Neuronal stem cell (in vitro differentiated cells): ENCODE measurements at regions not wholly inside any gene's neighbourhood (a gene's known extent, or its start where the extent isn't known, plus 50 kb on each side); places are given as distances from the start of the nearest gene placed in this dataset.

Experiments used
- DNase-seq: peaks from one replicate; pipeline ENCODE4 v3.0.0-alpha.2; 2013; ENCODE audit warnings: low spot score
- H2AFZ ChIP-seq: one replicate; pipeline ENCODE4 v1.6.1; 2013; ENCODE audit warnings: mild to moderate bottlenecking, low read length, inconsistent platforms
- H2AK5ac ChIP-seq: 2 replicates; pipeline ENCODE4 v1.6.1; 2013; ENCODE audit warnings: low read depth, mild to moderate bottlenecking, inconsistent platforms, low read length, moderate library complexity, mixed read lengths
- H2BK120ac ChIP-seq: 2 replicates; pipeline ENCODE4 v1.6.1; 2013; ENCODE audit warnings: low read depth, mild to moderate bottlenecking, inconsistent platforms, low read length, moderate library complexity, mixed read lengths
- H2BK12ac ChIP-seq: one replicate; pipeline ENCODE4 v1.6.1; 2013; ENCODE audit warnings: low read length, inconsistent platforms
- H2BK15ac ChIP-seq: 2 replicates; pipeline ENCODE4 v1.6.1; 2013; ENCODE audit warnings: mild to moderate bottlenecking, low read length, inconsistent platforms, mixed read lengths
- H2BK5ac ChIP-seq: one replicate; pipeline ENCODE4 v1.6.1; 2013; ENCODE audit warnings: inconsistent platforms, mild to moderate bottlenecking, low read length, moderate library complexity
- H3K14ac ChIP-seq: one replicate; pipeline ENCODE4 v1.6.1; 2013; ENCODE audit warnings: low read length, inconsistent platforms
- H3K18ac ChIP-seq: 2 replicates; pipeline ENCODE4 v1.6.1; 2013; ENCODE audit warnings: low read length, inconsistent platforms
- H3K23ac ChIP-seq: 2 replicates; pipeline ENCODE4 v1.6.1; 2013; ENCODE audit warnings: low read depth, mild to moderate bottlenecking, mixed read lengths, low read length, inconsistent platforms; ENCODE audit not compliant: poor library complexity
- H3K27ac ChIP-seq: replicated peaks from 3 replicates; pipeline ENCODE4 v1.5.1; 2013; ENCODE audit warnings: low read length, inconsistent platforms
- H3K27me3 ChIP-seq, 3 experiments: 2 replicates each; pipeline ENCODE4 v1.6.1; 2013; ENCODE audit warnings: low read length in 3 of 3, mild to moderate bottlenecking in 2 of 3, inconsistent platforms in 1 of 3, low read depth in 1 of 3, mixed read lengths in 1 of 3, moderate library complexity in 1 of 3; ENCODE audit not compliant: control insufficient read depth in 3 of 3, insufficient read depth in 3 of 3
- H3K36me3 ChIP-seq, 2 donors: replicated peaks in 1 of 2; 2 replicates each; pipeline ENCODE4 v1.6.1; 2013; ENCODE audit warnings: low read length in 2 of 2; ENCODE audit not compliant: control insufficient read depth in 2 of 2, insufficient read depth in 2 of 2
- H3K4ac ChIP-seq: 2 replicates; pipeline ENCODE4 v1.6.1; 2013; ENCODE audit warnings: inconsistent platforms, mild to moderate bottlenecking, low read length, moderate library complexity
- H3K4me1 ChIP-seq, 2 donors: 1 replicate in 1 of 2; 2 replicates in 1 of 2; pipeline ENCODE4 v1.6.1; 2013; ENCODE audit warnings: low read length in 2 of 2, low read depth in 1 of 2; ENCODE audit not compliant: control insufficient read depth in 2 of 2, insufficient read depth in 1 of 2
- H3K4me2 ChIP-seq: one replicate; pipeline ENCODE4 v1.6.1; 2013; ENCODE audit warnings: mild to moderate bottlenecking, low read length, inconsistent platforms; ENCODE audit not compliant: insufficient read depth, poor library complexity, severe bottlenecking
- H3K4me3 ChIP-seq, 2 donors: 2 replicates each; pipeline ENCODE4 v1.5.1; 2013; ENCODE audit warnings: low read length in 2 of 2, mild to moderate bottlenecking in 2 of 2, inconsistent platforms in 1 of 2, moderate library complexity in 1 of 2
- H3K79me1 ChIP-seq: one replicate; pipeline ENCODE4 v1.6.1; 2013; ENCODE audit warnings: low read depth, mild to moderate bottlenecking, inconsistent platforms, low read length, moderate library complexity
- H3K9ac ChIP-seq: one replicate; pipeline ENCODE4 v1.6.1; 2013; ENCODE audit warnings: mild to moderate bottlenecking, low read depth, low read length, inconsistent platforms; ENCODE audit not compliant: poor library complexity
- H3K9me3 ChIP-seq, 2 donors: replicated peaks in 1 of 2; 2 replicates each; pipeline versions ENCODE3 to v1.6.1; 2013; ENCODE audit warnings: low read length in 2 of 2, mild to moderate bottlenecking in 2 of 2, inconsistent platforms in 1 of 2, low read depth in 1 of 2, mixed read lengths in 1 of 2, moderate library complexity in 1 of 2; ENCODE audit not compliant: control insufficient read depth in 2 of 2, insufficient read depth in 1 of 2
- H4K8ac ChIP-seq: one replicate; pipeline ENCODE4 v1.6.1; 2013; ENCODE audit warnings: low read depth, mild to moderate bottlenecking, inconsistent platforms, low read length, moderate library complexity
- H4K91ac ChIP-seq: one replicate; pipeline ENCODE4 v1.6.1; 2013; ENCODE audit warnings: low read length, low read depth, mild to moderate bottlenecking, inconsistent platforms; ENCODE audit not compliant: poor library complexity
- WGBS, 2 donors: extraction: QIAGEN DNeasy Blood & Tissue Kit; methylation state at CpG; one replicate each; pipeline ENCODE4 v1.1.7; 2013; ENCODE audit warnings: missing lambda C conversion rate in 2 of 2, mixed read lengths in 1 of 2; ENCODE audit not compliant: insufficient read length in 2 of 2, insufficient replicate concordance in 1 of 2; ENCODE audit errors: extremely low coverage in 2 of 2; 5-methylcytosine and 5-hydroxymethylcytosine counted together

DNA sequence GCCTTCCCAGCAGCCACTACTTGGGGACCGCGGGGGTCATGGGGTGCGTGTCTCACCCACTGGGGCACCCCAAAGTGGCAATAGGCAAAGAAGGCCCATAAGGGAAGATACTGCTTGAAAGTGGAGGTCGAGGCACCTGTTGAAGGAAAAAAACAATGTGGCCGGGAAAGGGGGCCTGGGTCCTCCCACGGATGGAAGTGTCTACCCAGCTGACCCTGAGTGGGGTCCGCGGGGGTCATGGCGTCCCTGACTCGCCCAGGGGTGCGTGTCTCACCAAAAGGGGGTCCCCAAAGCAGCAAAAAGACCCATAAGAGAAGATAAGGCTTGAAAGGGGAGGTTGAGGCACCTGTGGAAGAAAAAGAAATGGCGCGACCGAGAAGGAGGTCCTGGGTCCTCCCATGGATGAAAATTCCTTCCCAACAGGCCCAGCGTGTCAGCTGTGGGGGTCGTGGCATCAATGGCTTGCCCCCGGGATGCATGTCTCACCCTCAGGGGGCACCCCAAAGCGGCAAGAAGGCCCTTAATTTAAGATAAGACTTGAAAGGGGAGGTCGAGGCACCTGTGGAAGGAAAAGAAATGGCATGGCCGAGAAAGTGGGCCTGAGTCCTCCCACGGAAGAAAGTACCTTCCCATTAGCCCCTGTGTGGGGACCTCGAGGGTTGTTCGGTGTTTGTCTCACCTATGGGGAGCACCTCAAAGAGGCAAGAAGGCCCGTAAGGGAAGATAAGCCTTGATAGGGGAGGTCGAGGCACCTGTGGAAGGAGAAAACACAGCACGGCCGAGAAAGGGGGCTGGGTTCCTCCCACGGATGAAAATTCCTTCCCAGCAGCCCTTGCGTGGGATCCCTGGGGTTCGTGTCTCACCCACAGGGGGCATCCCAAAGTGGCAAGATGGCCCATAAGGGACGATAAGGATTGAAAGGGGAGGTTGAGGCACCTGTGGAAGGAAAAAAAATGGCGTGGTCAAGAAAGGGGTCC is 266.0 kb downstream of the ALG10 start:
- Histone ChIP-seq H3K9ac (no peak overlapping the region), H3K27ac (no peak overlapping the region), H3K4ac (no peak overlapping the region), H2AK5ac (no peak overlapping the region), H2BK15ac (no peak overlapping the region), H2AFZ (no peak overlapping the region), H3K9me3 (peaks cover 0 to 53% of the 10 kb centered on the region in 2 donors), H3K14ac (no peak overlapping the region), H3K79me1 (no peaks in the 10 kb centered on the region), H3K27me3 (no peaks in the 10 kb centered on the region), H4K91ac (no peak overlapping the region), H3K18ac (no peak overlapping the region), H3K4me1 (no peaks in the 10 kb centered on the region), H3K23ac (no peak overlapping the region), H2BK12ac (no peak overlapping the region), H2BK120ac (no peak overlapping the region), H4K8ac (no peak overlapping the region), H2BK5ac (no peak overlapping the region), H3K4me3 (no peak overlapping the region), H3K36me3 (no peaks in the 10 kb centered on the region), H3K4me2 (no peak overlapping the region)
- no CpG with 5 or more reads among the region's 32 CpGs for WGBS, 2 donors
- no peak for DNase-seq

DNA sequence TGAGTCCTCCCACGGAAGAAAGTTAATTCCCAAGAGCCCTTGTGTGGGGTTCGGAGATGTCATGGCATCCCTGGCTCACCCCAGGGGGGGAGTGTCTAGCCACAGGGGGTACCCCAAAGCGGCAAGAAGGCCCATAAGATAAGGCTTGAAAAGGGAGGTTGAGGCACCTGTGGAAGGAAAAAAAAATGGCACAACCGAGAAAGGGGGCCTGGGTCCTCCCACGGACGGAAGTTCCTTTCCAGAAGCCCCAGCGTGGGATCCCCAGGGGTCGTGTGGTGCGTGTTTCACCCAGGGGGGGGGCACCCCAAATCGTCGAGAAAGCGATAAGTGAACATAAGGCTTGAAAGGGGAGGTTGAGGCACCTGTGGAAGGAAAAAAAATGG is 266.7 kb downstream of the ALG10 start:
- H3K36me3 ChIP-seq, result no peaks in the 10 kb centered on the region
- no peak overlapping the region for H2BK120ac ChIP-seq
- H3K4ac ChIP-seq, result no peak overlapping the region
- H2AFZ ChIP-seq, result no peak overlapping the region
- H3K4me2 ChIP-seq, result no peak overlapping the region
- H2BK15ac ChIP-seq, result no peak overlapping the region
- no CpG with 5 or more reads among the region's 12 CpGs for WGBS, 2 donors
- no peaks in the 10 kb centered on the region for H3K27me3 ChIP-seq
- no peak overlapping the region for H3K14ac ChIP-seq
- no peak overlapping the region for H2BK5ac ChIP-seq
- H3K27ac ChIP-seq, result no peak overlapping the region
- H2AK5ac ChIP-seq, result no peak overlapping the region
- no peaks in the 10 kb centered on the region for H3K4me1 ChIP-seq
- H3K4me3 ChIP-seq, result no peak overlapping the region
- DNase-seq, result no peak
- H3K18ac ChIP-seq, result no peak overlapping the region
- no peak overlapping the region for H3K23ac ChIP-seq
- H4K91ac ChIP-seq, result no peak overlapping the region
- H2BK12ac ChIP-seq, result no peak overlapping the region
- no peaks in the 10 kb centered on the region for H3K79me1 ChIP-seq
- H3K9ac ChIP-seq, result no peak overlapping the region
- peaks cover 0 to 60% of the 10 kb centered on the region in 2 donors for H3K9me3 ChIP-seq
- no peak overlapping the region for H4K8ac ChIP-seq

DNA sequence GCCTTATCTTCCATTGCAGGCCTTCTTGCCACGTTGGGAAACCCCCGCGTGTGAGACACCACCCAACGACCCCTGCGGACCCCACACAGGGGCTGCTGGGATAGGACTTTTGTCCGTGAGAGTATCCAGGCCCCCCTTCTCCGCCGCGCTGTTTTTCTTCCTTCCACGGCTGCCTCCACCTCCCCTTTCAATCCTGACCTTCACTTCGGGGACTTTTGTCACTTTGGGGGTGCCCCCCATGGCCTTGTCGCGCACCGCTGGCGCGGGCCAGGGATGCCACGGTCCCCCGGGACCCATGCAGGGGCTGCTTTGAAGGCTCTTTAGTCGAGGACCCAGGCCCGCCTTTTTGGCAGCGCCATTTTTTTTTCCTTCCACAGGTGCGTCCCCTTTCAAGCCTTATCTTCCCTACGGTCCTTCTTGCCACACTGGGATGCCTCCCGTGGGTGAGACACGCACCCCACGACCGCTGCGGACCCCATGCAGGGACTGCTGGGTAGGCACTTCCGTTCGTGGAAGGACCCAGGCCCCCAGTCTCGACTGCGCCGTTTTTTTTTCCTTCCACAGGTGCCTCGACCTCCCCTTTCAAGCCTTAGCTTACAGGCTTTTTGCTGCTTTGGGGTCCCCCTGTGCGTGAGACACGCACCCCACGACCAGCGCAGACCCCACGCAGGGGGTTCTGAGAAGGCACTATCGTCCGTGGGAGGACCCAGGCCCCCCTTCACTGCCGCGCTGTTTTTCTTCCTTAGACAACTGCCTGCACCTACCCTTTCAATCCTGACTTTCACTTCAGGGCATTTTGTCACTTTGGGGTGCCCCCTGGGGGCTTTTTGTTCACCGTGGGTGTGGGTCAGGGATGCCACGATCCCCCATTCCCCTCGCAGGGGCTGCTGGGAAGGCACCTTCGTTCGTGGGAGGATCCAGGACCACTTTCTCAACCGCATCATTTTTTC is 267.4 kb downstream of the ALG10 start:
- Histone ChIP-seq H3K18ac (no peak overlapping the region), H3K4me3 (no peak overlapping the region), H3K14ac (no peak overlapping the region), H4K8ac (no peak overlapping the region), H2BK12ac (no peak overlapping the region), H3K4ac (no peak overlapping the region), H3K23ac (no peak overlapping the region), H2AK5ac (no peak overlapping the region), H3K79me1 (no peaks in the 10 kb centered on the region), H4K91ac (no peak overlapping the region), H3K36me3 (no peaks in the 10 kb centered on the region), H2BK5ac (no peak overlapping the region), H3K27ac (no peak overlapping the region), H2AFZ (no peak overlapping the region), H3K9me3 (peaks cover 0 to 67% of the 10 kb centered on the region in 2 donors), H3K4me2 (no peak overlapping the region), H3K27me3 (no peaks in the 10 kb centered on the region), H2BK15ac (no peak overlapping the region), H2BK120ac (no peak overlapping the region), H3K4me1 (no peaks in the 10 kb centered on the region), H3K9ac (no peak overlapping the region)
- no peak for DNase-seq
- no CpG with 5 or more reads among the region's 49 CpGs for WGBS, 2 donors
